Activated CD4-positive, alpha-beta memory T cell treated with anti-CD3 and anti-CD28 coated beads for 36 hours (primary cell): ENCODE measurements at regions not wholly inside any gene's neighbourhood (a gene's known extent, or its start where the extent isn't known, plus 50 kb on each side); places are given as distances from the start of the nearest gene placed in this dataset.

Experiments
- CTCF ChIA-PET: fragments of 350-600 bp; sonication (Branson Sonifier 250); formaldehyde crosslinking; loops from one replicate; lab custom pipeline; 2021; ENCODE audit warnings: antibody characterized with exemption, inconsistent platforms; lab: Charles Lee
- POLR2A ChIA-PET: fragments of 350-600 bp; sonication (Branson Sonifier 250); formaldehyde crosslinking; loops from one replicate; lab custom pipeline; 2021; ENCODE audit warnings: antibody characterized with exemption; lab: Charles Lee
- DNase-seq: peaks from one replicate; pipeline ENCODE4 v3.0.0-alpha.2; 2020
- H3K27ac Mint-ChIP-seq: one replicate; pipeline ENCODE4 v1.8.0; 2021; ENCODE audit warnings: mixed read lengths
- H3K27me3 Mint-ChIP-seq: one replicate; pipeline ENCODE4 v1.8.0; 2021; ENCODE audit warnings: mixed read lengths
- H3K36me3 Mint-ChIP-seq: one replicate; pipeline ENCODE4 v1.8.0; 2021; ENCODE audit warnings: mixed read lengths
- H3K4me1 Mint-ChIP-seq: one replicate; pipeline ENCODE4 v1.8.0; 2021; ENCODE audit warnings: low read depth, mixed read lengths
- H3K4me3 Mint-ChIP-seq: one replicate; pipeline ENCODE4 v1.8.0; 2021; ENCODE audit warnings: mild to moderate bottlenecking, mixed read lengths
- H3K9me3 Mint-ChIP-seq: one replicate; pipeline ENCODE4 v1.8.0; 2021; ENCODE audit warnings: mixed read lengths
- intact Hi-C: fragments of 100-400 bp; cut with micrococcal nuclease; formaldehyde crosslinking; loops from one replicate; pipeline ENCODE4 v1.15.1; 2023

DNA sequence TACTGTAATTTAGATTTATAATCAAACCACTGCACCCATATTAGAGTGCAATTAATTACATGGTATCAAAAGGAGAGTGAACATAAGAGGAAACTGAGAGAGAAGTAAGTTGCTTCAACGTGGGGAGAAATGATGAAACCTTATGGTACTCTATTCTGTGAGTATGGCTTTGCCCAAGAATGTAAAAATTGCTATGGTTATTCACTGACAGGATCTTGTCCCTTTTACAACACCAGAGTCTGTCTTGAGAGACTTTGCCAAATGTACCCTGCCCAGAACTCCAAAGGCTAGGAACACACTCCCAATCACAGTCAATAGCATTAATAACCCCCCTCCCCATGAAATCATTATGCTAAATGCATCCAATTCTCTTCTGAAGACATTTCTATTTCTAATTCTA lies 974.8 kb upstream of the POU3F3 start:
- DNase-seq, result no peak
- no peak overlapping the region for H3K27ac Mint-ChIP-seq
- peaks cover 8% of the 10 kb centered on the region for H3K9me3 Mint-ChIP-seq
- no peaks in the 10 kb centered on the region for H3K4me1 Mint-ChIP-seq
- H3K36me3 Mint-ChIP-seq, result no peaks in the 10 kb centered on the region
- ChIA-PET POLR2A (no interaction called here), CTCF (no interaction called here)
- H3K27me3 Mint-ChIP-seq, result no peaks in the 10 kb centered on the region
- H3K4me3 Mint-ChIP-seq, result no peak overlapping the region
- intact Hi-C loops, result no loop called here

DNA sequence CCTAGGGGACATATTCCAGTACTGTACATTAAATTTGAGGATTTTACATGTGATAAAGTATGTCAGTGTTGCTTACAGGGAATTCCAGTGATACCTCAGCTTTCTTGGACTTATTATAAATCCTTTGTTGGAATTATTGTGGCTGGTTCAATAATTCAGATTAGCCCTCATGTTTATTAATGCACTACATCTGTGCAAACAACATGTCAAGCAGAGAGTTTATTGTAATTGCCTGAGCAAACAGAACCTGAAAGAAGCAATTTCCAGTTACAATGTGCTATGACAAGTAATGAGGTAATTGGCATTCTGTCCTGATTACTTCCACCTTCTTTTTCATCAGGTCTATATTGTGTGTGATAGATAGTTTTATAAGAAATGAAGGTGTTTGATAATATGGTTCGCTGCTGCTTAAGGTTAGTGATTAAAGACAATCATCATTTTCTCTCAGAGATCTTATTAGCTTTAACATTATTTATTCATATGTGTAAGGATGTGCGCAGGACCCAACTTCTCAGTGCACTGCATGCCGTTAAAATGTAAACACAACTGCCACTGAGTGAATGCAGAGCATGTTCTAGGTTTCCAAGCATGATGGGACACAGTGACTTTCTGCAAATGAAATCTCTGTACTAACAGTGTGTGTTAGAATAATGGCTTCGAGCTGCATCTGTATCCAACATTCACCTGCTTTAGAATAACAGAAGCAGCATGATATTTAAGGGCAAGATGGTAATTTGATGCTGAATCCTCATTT lies 973.7 kb upstream of the POU3F3 start:
- no peaks in the 10 kb centered on the region for H3K36me3 Mint-ChIP-seq
- H3K9me3 Mint-ChIP-seq, result peaks cover 10% of the 10 kb centered on the region
- intact Hi-C loops, result no loop called here
- CTCF ChIA-PET, result no interaction called here
- H3K27ac Mint-ChIP-seq, result no peak overlapping the region
- no peak for DNase-seq
- H3K4me1 Mint-ChIP-seq, result no peaks in the 10 kb centered on the region
- POLR2A ChIA-PET, result no interaction called here
- no peaks in the 10 kb centered on the region for H3K27me3 Mint-ChIP-seq
- no peak overlapping the region for H3K4me3 Mint-ChIP-seq

GRCh38 chr2:103887625-103888024 lies 966.3 kb upstream of the POU3F3 start:
- Mint-ChIP-seq H3K4me1 (no peaks in the 10 kb centered on the region), H3K4me3 (no peak overlapping the region), H3K27ac (no peak overlapping the region), H3K27me3 (no peaks in the 10 kb centered on the region), H3K9me3 (peaks cover 18% of the 10 kb centered on the region), H3K36me3 (no peaks in the 10 kb centered on the region)
- intact Hi-C loops, result no loop called here
- no peak for DNase-seq
- POLR2A ChIA-PET, result no interaction called here
- CTCF ChIA-PET, result no interaction called here

- ChIA-PET POLR2A (no interaction called here), CTCF (no interaction called here)
- H3K4me3 Mint-ChIP-seq, result no peak overlapping the region
- intact Hi-C loops, result no loop called here
- no peak for DNase-seq
- H3K9me3 Mint-ChIP-seq, result peaks cover 10% of the 10 kb centered on the region
- H3K27me3 Mint-ChIP-seq, result no peaks in the 10 kb centered on the region
- H3K4me1 Mint-ChIP-seq, result no peaks in the 10 kb centered on the region
- no peaks in the 10 kb centered on the region for H3K36me3 Mint-ChIP-seq
- H3K27ac Mint-ChIP-seq, result no peak overlapping the region
These were observed 957.7 kb upstream of the POU3F3 start for GRCh38 chr2:103896182-103896581.

- intact Hi-C loops, result no loop called here
- ChIA-PET POLR2A (no interaction called here), CTCF (no interaction called here)
- H3K27me3 Mint-ChIP-seq, result no peaks in the 10 kb centered on the region
- H3K27ac Mint-ChIP-seq, result no peak overlapping the region
- peaks cover 10% of the 10 kb centered on the region for H3K9me3 Mint-ChIP-seq
- no peaks in the 10 kb centered on the region for H3K4me1 Mint-ChIP-seq
- H3K4me3 Mint-ChIP-seq, result no peak overlapping the region
- no peaks in the 10 kb centered on the region for H3K36me3 Mint-ChIP-seq
- no peak for DNase-seq
These were observed 955.4 kb upstream of the POU3F3 start for GRCh38 chr2:103898561-103898960.

DNA sequence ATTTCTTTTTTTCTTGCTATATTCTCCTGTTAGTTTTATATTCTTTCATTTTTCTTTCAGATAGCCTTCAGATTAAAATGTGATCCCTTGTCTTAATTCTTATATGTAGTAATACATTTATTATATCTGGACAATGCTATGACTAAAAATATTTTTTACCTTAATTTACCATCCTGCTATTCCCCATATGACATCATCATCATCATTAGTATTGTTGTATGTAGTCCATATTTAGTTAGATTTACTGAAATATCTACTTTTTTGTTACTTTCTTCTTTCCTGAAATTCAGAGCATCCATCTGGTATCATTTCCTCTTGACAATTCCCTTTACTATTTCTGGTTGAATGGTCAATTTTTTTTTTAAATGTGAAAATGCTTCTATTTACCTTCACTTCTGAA lies 951.6 kb upstream of the POU3F3 start:
- DNase-seq, result no peak
- CTCF ChIA-PET, result no interaction called here
- Mint-ChIP-seq H3K4me1 (no peaks in the 10 kb centered on the region), H3K27ac (no peak overlapping the region), H3K27me3 (no peaks in the 10 kb centered on the region), H3K4me3 (no peak overlapping the region), H3K36me3 (no peaks in the 10 kb centered on the region), H3K9me3 (peaks cover 3% of the 10 kb centered on the region)
- intact Hi-C loops, result no loop called here
- POLR2A ChIA-PET, result no interaction called here

DNA sequence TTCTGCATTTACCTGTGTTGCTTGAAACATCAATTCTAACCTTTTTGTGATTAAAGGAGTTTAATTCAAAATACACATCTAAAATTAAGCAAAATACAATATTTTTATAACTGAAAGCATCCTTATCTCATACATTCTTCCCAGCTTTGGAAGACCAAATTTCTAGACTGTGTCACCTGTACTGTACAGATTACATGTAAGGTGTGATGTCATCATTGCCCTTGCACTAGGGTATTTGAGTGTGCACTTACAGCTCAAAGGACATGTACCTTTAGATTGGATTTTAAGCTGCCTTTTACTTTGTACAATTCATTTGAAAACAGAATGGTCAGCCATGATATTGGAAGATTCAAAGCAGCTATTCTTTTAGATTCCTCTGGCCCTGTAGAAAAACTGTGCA lies 932.8 kb upstream of the POU3F3 start:
- Mint-ChIP-seq H3K4me3 (no peak overlapping the region), H3K9me3 (peaks cover 18% of the 10 kb centered on the region), H3K4me1 (no peaks in the 10 kb centered on the region), H3K27ac (no peak overlapping the region), H3K36me3 (no peaks in the 10 kb centered on the region), H3K27me3 (no peaks in the 10 kb centered on the region)
- POLR2A ChIA-PET, result no interaction called here
- CTCF ChIA-PET, result no interaction called here
- intact Hi-C loops, result no loop called here
- no peak for DNase-seq

- POLR2A ChIA-PET, result no interaction called here
- Mint-ChIP-seq H3K27me3 (no peaks in the 10 kb centered on the region), H3K4me1 (no peaks in the 10 kb centered on the region), H3K36me3 (no peaks in the 10 kb centered on the region), H3K27ac (no peak overlapping the region), H3K4me3 (no peak overlapping the region), H3K9me3 (peaks cover 33% of the 10 kb centered on the region)
- intact Hi-C loops, result no loop called here
- CTCF ChIA-PET, result no interaction called here
- DNase-seq, result no peak
These were observed 911.7 kb upstream of the POU3F3 start for GRCh38 chr2:103942199-103942598.

DNA sequence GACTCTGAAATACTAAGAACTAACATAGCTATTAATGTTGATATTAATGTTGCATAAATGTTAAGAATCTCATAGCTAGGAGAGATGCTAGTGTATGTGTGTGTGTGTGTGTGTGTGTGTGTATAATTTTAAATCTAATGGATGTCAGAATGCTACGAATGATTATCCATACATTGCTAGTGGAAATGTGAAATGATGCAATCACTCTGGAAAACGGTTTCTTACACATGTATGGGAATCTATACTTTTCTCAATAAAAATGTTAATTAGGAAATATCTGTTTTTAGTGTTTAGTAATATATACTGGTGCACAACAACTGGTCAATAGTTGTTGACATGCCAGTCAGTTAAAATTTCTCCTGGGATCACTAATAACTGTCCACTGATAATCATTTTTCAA lies 908.8 kb upstream of the POU3F3 start:
- intact Hi-C loops, result no loop called here
- Mint-ChIP-seq H3K4me3 (no peak overlapping the region), H3K36me3 (no peaks in the 10 kb centered on the region), H3K27me3 (no peaks in the 10 kb centered on the region), H3K27ac (no peak overlapping the region), H3K9me3 (peaks cover 32% of the 10 kb centered on the region), H3K4me1 (no peaks in the 10 kb centered on the region)
- no peak for DNase-seq
- ChIA-PET POLR2A (no interaction called here), CTCF (no interaction called here)

GRCh38 chr2:103959174-103960128 lies 894.5 kb upstream of the POU3F3 start:
- CTCF ChIA-PET, result no interaction called here
- Mint-ChIP-seq H3K9me3 (peaks cover 9% of the 10 kb centered on the region), H3K4me3 (no peak overlapping the region), H3K4me1 (no peaks in the 10 kb centered on the region), H3K36me3 (no peaks in the 10 kb centered on the region), H3K27ac (no peak overlapping the region), H3K27me3 (no peaks in the 10 kb centered on the region)
- POLR2A ChIA-PET, result no interaction called here
- DNase-seq, result no peak
- intact Hi-C loops, result no loop called here

DNA sequence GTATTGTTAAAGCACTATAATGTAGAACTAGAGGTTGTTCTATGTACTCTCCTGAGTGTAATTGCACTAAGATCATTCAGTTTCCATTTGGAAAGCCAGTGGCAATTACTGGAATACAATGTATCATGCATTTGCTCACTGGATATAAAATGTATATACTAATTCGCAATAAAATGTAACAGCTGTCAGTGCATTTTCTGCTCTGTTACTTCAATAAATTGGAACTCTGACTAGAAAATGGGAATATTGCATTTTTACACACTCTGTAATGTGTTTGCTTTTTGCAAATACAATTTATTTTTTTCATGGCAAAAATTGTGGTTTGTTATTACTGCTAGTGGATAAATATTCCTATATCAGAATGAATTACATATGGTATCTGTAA lies 893.8 kb upstream of the POU3F3 start:
- H3K9me3 Mint-ChIP-seq, result peaks cover 9% of the 10 kb centered on the region
- ChIA-PET POLR2A (no interaction called here), CTCF (no interaction called here)
- intact Hi-C loops, result no loop called here
- no peaks in the 10 kb centered on the region for H3K4me1 Mint-ChIP-seq
- no peak for DNase-seq
- no peak overlapping the region for H3K4me3 Mint-ChIP-seq
- H3K27me3 Mint-ChIP-seq, result no peaks in the 10 kb centered on the region
- H3K36me3 Mint-ChIP-seq, result no peaks in the 10 kb centered on the region
- H3K27ac Mint-ChIP-seq, result no peak overlapping the region

GRCh38 chr2:103960951-103961350 lies 893.0 kb upstream of the POU3F3 start:
- DNase-seq, result no peak
- ChIA-PET CTCF (no interaction called here), POLR2A (no interaction called here)
- intact Hi-C loops, result no loop called here
- no peaks in the 10 kb centered on the region for H3K36me3 Mint-ChIP-seq
- no peaks in the 10 kb centered on the region for H3K4me1 Mint-ChIP-seq
- no peak overlapping the region for H3K4me3 Mint-ChIP-seq
- H3K27ac Mint-ChIP-seq, result no peak overlapping the region
- H3K27me3 Mint-ChIP-seq, result no peaks in the 10 kb centered on the region
- H3K9me3 Mint-ChIP-seq, result peaks cover 13% of the 10 kb centered on the region

- no peaks in the 10 kb centered on the region for H3K4me1 Mint-ChIP-seq
- intact Hi-C loops, result no loop called here
- ChIA-PET CTCF (no interaction called here), POLR2A (no interaction called here)
- peaks cover 10% of the 10 kb centered on the region for H3K9me3 Mint-ChIP-seq
- no peaks in the 10 kb centered on the region for H3K36me3 Mint-ChIP-seq
- no peak overlapping the region for H3K27ac Mint-ChIP-seq
- H3K4me3 Mint-ChIP-seq, result no peak overlapping the region
- no peak for DNase-seq
- no peaks in the 10 kb centered on the region for H3K27me3 Mint-ChIP-seq
These were observed 892.1 kb upstream of the POU3F3 start for GRCh38 chr2:103961862-103962261.
